ENCODE measurements at regions not wholly inside any gene's neighbourhood (a gene's known extent, or its start where the extent isn't known, plus 50 kb on each side); places are given as distances from the start of the nearest gene placed in this dataset.
A peak's percentile ranks its signal among the peaks of the same experiment; 100 is the strongest.

DNA sequence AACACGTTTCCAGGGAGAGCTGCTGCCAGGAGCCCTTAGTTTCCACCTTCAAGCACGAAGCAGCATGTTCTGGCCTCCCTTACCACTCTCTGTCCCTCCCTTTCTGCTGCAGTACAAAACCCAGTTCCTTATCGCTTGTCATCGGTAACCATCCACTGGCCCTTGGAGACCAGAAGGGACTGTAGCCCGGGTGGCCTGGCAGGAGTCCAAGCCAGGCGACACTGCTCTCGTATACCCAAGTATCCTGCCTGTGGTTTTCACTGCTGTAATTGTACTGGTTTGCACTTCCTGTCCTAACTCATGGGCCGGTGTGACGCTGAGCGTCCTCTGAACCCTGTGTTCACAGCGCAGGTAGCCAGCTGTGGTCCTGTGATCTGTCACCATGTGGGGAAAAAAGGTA, 81.1 kb downstream of the MAF start:
- Histone ChIP-seq H3K27me3 (no peaks in the 10 kb centered on the region), H3K4me3 (no peak overlapping the region), H3K9me3 (replicated peaks in 1 of 3) (no peaks in the 10 kb centered on the region), H3K4me1 (replicated peaks in 1 of 2) (peaks cover 0 to 8% of the 10 kb centered on the region in 2 donors), H3K27ac (no peak overlapping the region), H3K36me3 (replicated peaks in 1 of 2) (no peaks in the 10 kb centered on the region)
- TF ChIP-seq, protein P1, sequence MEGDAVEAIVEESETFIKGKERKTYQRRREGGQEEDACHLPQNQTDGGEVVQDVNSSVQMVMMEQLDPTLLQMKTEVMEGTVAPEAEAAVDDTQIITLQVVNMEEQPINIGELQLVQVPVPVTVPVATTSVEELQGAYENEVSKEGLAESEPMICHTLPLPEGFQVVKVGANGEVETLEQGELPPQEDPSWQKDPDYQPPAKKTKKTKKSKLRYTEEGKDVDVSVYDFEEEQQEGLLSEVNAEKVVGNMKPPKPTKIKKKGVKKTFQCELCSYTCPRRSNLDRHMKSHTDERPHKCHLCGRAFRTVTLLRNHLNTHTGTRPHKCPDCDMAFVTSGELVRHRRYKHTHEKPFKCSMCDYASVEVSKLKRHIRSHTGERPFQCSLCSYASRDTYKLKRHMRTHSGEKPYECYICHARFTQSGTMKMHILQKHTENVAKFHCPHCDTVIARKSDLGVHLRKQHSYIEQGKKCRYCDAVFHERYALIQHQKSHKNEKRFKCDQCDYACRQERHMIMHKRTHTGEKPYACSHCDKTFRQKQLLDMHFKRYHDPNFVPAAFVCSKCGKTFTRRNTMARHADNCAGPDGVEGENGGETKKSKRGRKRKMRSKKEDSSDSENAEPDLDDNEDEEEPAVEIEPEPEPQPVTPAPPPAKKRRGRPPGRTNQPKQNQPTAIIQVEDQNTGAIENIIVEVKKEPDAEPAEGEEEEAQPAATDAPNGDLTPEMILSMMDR (IDR thresholded peaks at IDR 0.05): no peak
- no peak for TF ChIP-seq POLR2A (IDR thresholded peaks at IDR 0.05)
- DNase-seq: peak in 6 of 7 donors; percentile 32 to 81 (median 44)
- intact Hi-C loops (cut with DNase I): no loop called here
- WGBS, 4 donors: 53 to 76% (median 59%) methylated on average over 11 of the region's 11 CpGs

DNA sequence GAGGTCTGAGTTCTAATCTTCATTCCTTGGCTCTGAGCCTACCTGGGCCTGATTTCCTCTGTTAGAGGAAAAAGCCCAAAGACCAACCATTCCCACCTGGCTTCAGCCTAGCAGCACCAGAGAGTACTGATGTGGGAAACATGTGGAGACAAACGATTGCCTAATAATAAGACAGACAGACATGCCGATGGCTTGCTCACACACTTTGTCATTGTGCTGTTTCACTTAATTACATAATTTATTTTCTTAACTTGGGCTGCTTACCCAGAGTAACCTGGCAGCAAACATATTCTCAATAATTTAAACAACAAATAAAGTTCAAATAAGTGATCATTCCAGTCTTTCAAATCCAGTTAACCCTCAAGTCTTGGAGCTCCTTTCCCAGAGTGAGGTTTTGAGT, 83.4 kb downstream of the MAF start:
- TF ChIP-seq, protein P1 (IDR thresholded peaks at IDR 0.05): no peak
- TF ChIP-seq POLR2A (IDR thresholded peaks at IDR 0.05): no peak
- peaks cover 0 to 8% of the 10 kb centered on the region in 2 donors for H3K4me1 ChIP-seq (replicated peaks in 1 of 2)
- DNase-seq: no peak
- 62 to 86% (median 76%) methylated on average over 2 of the region's 2 CpGs for WGBS, 4 donors
- H3K9me3 ChIP-seq (replicated peaks in 1 of 3): no peaks in the 10 kb centered on the region
- H3K4me3 ChIP-seq: no peak overlapping the region
- H3K27me3 ChIP-seq: no peaks in the 10 kb centered on the region
- H3K36me3 ChIP-seq (replicated peaks in 1 of 2): no peaks in the 10 kb centered on the region
- H3K27ac ChIP-seq: no peak overlapping the region
- intact Hi-C loops (cut with DNase I): no loop called here

DNA sequence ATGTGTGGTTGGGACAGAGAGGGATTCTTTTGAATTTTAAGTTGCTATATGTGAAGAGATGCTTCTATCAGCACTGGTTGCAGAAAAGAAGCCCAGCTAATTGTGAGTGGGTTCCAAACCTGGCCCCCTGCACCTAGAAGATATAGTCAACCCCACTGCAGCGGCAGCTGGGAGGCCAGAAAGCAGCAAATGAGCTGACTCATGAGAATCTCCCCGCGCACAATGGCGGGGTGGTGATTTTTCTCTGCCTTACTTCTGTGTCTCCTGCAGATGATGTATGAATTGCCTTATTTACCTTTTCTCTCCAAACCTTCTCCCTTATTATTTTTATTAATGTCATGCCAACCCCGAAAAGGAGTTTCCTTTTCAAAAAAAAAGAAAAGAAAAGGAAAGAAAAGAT, 89.7 kb downstream of the MAF start:
- H3K27ac ChIP-seq: no peak overlapping the region
- intact Hi-C loops (cut with DNase I): no loop called here
- TF ChIP-seq, protein P1 (IDR thresholded peaks at IDR 0.05): no peak
- TF ChIP-seq POLR2A (IDR thresholded peaks at IDR 0.05): no peak
- H3K9me3 ChIP-seq (replicated peaks in 1 of 3): no peaks in the 10 kb centered on the region
- no peak for DNase-seq
- H3K27me3 ChIP-seq: no peaks in the 10 kb centered on the region
- no peaks in the 10 kb centered on the region for H3K36me3 ChIP-seq (replicated peaks in 1 of 2)
- 80 to 89% (median 83%) methylated on average over 5 of the region's 5 CpGs for WGBS, 4 donors
- no peak overlapping the region for H3K4me3 ChIP-seq
- no peaks in the 10 kb centered on the region for H3K4me1 ChIP-seq (replicated peaks in 1 of 2)

DNA sequence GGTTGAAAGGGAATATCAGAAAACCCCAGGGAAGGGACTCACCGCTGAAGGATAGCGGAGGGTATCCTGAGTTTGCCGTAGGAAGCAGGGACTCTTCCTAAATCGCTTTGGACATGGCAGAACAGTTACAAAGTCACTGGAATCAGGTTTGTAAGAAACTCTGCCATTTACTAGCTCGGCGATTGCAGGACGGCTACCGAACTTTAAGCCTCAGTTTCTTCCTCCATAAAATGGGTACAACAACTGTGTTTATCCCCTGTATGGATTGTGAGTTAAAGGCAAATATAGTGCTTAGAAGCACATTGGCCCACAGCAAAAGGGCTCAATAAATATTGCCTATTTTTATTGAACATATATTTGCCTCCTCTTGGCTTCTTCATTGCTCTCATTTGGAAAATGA, 90.6 kb downstream of the MAF start:
- intact Hi-C loops (cut with DNase I): no loop called here
- WGBS, 4 donors: 93 to 98% (median 94%) methylated on average over 8 of the region's 8 CpGs
- H3K27ac ChIP-seq: peak overlapping the region in 1 of 5 donors; percentile 8
- H3K4me3 ChIP-seq: no peak overlapping the region
- DNase-seq: no peak
- no peaks in the 10 kb centered on the region for H3K36me3 ChIP-seq (replicated peaks in 1 of 2)
- peaks cover 0 to 3% of the 10 kb centered on the region in 2 donors for H3K4me1 ChIP-seq (replicated peaks in 1 of 2)
- H3K9me3 ChIP-seq (replicated peaks in 1 of 3): no peaks in the 10 kb centered on the region
- H3K27me3 ChIP-seq: no peaks in the 10 kb centered on the region
- TF ChIP-seq POLR2A (IDR thresholded peaks at IDR 0.05): no peak
- TF ChIP-seq, protein P1 (IDR thresholded peaks at IDR 0.05): no peak

All from adrenal gland (tissue), 9 donors.